ENCODE measurements at regions not wholly inside any gene's neighbourhood (a gene's known extent, or its start where the extent isn't known, plus 50 kb on each side); places are given as distances from the start of the nearest gene placed in this dataset.

GRCh38 chr20:41782730-41783406, 164.7 kb upstream of the CHD6 start:
- TF ChIP-seq EZH2phosphoT487 (IDR thresholded peaks at IDR 0.05; ENCODE audit: insufficient read depth, low read depth): no peak
- TF ChIP-seq EZH2 (IDR thresholded peaks at IDR 0.05; ENCODE audit: insufficient read depth, poor library complexity, severe bottlenecking): no peak
